NCI-H2029 treated with DMSO at 0.1 percent for 48 hours (cell line): ENCODE measurements at regions not wholly inside any gene's neighbourhood (a gene's known extent, or its start where the extent isn't known, plus 50 kb on each side); places are given as distances from the start of the nearest gene placed in this dataset.

Source experiments
- DNase-seq: peaks from one replicate; lab custom pipeline; 2025; lab: John Stamatoyannopoulos, UW

DNA sequence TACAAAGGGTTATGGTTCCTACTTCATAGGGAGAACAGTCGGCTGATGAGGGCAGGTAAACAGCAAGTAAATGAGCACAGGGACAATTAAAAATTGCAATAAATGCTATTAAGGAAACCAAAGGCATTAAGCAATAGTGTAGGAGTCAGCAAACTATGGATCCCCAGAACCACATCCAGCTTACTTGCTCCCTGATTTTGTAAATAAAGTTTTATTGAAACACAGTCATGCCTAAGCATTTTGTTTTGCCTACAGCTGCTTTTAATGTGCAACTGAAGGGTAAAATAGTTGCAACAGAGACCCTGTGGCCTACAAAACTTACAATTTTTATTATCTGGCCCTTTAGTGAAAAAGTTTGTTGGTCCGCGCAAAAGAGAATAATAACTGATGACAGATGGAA, 351.2 kb upstream of the NR2F2 start:
- DNase-seq, result no peak

DNA sequence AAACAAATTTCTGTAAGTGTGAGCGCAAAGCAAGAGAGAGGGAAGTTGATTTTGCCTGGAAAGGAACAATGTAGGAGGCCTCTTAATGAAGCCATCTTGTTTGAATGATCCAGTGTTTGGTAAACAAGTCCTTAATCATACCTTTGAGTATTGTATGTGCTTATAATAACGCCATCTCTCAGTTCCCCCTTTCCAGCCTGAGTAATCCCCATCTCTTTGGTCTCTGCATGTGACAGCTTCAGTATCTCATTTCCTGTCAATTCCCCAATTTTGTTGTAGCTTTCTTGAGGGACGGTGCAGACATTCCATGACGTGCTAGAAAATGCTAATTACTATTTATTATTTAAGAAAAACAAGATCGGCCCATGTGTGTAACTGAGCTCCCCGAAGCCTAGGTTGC, 349.3 kb upstream of the NR2F2 start:
- DNase-seq, result no peak

DNA sequence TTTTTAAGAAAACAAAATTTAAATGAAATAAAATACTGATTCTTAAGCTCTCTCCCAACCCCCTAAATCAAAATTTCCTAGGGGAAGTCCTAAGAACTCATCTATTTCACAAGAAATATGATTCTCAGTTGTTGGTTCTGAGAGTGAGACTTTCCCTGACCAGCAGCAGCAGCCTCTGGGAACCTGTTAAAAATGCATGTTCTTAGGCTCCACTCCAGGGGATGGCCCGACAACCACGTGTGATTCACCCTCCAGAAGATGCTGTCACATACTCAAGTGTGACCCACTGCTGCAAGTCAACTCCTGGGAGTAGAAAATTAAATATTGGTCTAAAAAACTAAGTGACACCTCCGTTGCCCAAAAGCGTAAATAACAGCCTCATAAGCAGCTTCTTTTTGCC, 343.2 kb upstream of the NR2F2 start:
- DNase-seq, result no peak

DNA sequence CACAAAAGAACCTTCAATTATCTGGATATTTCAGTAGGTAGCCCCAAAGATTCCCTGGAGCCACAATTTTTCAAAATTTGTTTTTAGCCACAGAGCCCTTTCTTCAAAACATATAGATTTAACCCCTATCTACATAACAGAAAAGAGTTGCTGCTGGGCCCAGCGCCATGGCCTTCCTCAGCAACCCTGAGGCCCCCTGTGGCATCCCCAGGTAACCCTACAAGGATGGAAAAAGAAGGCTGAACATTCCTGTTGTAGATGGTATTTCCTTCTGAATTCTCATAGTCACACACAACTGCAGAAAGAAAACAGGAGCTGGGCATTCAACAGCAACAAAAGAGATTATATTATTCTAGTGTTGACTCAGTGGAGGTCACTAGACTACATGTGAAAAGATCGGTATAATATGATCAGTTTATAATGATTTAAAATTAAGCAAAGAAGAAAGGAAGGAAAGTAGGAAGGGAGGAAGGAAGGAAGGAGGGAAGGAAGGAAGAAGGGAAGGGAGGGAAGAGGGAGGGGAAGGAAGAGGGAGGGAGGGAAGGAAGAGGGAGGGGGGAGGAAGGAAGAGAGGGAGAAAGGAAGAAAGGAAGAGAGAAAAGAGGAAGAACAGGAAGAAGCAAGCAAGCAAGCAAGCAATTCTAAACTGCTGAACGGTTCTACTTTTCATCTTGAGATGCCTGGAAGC, 342.5 kb upstream of the NR2F2 start:
- no peak for DNase-seq

DNA sequence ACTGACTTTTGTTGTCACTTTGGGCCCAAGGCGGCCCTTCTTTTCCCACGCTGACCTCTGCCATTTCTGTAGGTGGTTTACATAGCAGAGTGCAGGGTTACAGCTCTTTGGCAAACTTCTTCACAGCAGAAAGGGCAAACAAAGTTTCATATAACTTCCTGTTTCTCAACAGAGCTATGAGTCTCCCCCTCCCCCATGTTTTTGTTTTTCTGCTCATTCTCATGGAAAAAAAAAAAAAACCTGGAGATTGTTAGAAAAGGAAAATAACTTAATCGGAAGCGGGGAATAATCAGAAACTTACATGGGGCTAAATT, 342.0 kb upstream of the NR2F2 start:
- no peak for DNase-seq

DNA sequence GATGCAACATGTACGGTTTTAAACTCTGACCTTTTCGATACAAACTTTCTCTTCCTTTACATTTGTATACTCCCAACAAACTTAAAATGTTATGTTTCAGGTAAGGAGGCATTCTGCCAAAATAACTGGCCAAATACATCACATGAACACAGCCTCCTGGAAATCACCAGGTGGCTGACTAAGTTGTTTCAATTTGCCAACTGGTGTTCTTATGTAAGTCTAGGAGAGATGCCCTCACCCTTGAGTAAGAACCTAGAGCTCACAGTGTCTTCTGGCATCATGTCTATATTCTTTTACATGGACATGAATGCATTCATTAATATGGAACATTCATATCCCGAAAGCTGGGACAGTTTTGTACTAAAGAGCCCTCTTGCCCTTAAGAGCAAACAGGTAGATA, 341.1 kb upstream of the NR2F2 start:
- no peak for DNase-seq

DNA sequence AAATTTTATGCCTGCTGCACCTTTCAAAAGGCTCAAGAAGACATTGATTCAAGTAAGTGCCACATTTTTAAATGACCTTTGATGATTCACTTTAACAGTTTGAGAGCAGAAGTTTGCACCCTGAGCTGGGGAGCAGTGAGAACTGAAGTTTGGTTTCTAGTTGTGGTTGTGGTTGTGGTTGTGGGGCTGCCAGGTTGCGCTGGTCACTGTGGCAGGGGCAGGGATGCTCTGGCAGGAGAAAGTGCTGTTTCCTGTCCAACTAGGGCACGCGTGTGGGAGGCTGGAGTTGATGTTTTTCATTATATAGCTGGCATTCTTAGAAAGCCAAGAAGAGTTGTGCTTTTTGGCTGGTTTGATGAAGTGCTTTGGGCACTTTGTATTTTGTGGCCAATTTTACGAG, 339.7 kb upstream of the NR2F2 start:
- DNase-seq, result no peak

DNA sequence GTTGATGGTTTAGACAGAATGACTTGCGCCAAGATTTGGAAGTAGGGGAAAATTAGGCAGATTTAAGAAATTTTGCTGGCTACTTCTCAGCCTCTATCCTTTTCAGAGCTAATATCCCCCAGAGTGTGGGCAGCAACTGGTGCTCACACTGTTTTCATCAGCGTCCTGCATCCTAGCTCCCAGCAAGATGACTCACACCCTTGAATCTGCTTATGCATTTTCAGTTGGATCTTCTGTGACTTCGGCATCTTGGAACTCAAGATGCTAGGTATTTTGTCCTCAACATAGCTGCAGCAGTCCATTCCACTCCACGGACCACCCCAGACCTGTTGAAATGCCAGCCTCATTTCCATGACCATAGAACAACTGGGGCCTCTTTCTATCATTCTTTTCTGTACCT, 336.1 kb upstream of the NR2F2 start:
- no peak for DNase-seq

DNA sequence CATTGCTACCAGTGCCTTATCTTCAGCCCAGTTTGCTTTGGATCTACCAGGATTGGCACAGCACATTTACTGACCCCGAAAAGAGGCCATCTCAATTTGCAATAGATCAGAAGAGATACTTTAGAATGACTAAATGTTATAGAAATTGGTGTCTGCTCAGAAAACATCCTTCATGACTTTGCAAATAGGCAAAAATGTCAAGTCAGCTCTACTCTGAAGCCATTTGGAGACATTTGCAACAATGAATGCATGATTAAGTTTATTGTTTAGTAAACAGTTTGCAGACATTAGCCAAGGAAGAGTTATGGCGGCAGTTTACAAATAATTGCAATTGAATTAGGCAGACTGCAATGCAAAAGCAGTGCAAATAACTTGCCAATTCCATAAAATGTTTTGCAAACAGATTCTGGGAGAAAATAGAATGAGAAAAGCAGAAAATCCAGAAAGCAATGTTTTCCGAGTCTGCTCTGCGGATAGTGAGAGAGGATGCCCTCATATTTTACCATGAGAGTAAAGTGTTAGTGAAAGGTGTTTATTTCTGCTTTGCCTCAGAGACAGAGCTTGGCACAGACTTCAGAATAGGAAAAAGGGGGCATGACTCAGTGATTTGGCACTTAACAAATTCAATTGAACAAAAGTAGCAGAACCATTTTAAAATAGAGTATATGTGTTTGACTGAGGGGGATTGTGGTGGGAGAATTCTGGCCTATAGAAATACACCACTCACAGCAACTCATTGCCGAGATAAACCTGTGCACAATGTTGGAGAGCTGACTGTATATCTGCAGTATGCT, 334.9 kb upstream of the NR2F2 start:
- no peak for DNase-seq

DNA sequence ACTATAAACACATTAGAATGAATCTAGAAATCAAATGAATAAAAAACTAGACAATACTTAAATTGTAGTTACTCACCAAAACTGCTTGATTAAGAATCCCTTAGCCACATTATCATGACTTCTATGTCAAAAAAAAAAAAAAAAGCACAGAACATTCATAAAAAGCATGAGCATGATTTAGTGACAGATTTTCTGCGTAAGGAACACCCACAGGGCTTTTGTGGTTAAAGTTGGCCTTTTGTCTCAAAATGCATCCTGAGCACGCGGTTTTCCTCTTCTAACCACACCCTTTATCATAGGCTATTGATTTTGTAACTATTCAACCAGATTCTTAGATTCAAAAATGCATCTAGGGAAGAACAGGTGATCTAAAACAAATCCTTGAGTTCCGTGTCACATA, 334.0 kb upstream of the NR2F2 start:
- no peak for DNase-seq

DNA sequence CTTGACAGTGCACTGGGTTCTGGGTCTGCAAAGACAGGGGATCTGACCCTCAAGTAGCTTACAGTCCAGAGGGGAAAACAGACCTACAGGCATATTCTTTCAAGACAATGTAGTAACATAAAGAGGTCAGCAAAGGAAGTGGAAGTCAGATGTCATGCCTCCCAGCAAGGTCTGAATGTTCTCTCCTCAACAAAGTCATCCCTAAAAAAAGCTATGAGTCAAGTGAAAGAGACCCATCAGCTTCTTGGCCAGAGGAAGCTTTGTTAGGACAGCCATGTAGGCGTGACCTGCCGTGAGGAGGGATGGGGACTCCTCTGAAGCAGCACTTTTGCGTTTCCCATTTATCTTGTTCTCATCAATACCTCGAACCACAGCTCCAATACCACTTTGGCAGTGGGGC, 331.6 kb upstream of the NR2F2 start:
- DNase-seq, result no peak

DNA sequence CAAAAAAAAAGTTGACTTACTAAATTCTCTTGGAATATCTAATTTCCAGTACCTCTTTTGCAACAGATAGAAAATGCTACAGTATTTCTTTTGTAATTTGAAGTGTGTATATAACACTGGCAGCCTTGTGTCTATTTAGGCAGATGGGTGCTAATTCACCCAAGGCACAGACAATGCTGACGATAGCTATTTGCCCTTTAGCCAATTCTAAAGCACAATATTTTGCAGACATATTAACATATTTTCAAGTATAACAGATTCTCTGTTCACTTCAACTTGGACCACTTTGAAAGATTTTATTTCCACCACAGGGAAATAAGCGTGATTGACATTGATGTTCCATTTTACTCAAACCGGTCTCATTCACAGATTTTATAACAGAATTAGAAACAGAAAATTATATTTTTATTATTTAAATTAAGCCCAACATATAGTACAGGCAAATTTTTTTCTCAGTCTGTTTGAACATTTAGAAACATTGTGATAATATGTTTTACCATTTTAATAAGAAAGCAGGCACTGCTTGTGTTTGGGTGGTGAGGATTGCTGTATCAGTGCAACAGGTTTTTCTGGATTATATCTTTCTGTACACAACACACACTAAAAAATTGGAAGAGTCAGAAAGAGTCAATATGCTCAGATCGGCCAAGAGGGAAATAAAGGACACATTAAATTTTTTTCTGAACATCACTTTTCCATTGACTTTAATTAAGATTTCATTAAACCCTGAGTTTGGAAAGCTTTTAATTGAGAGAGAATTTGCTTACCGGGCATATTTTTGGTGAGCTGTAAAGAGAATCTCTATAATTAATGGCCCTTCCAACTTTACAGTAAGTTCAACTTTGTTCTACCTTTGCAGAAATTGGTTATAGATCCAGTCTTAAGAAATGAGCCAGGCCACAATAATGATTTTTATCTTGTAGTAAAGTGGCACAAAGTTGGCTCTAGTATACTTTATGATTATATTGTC, 327.3 kb upstream of the NR2F2 start:
- no peak for DNase-seq

DNA sequence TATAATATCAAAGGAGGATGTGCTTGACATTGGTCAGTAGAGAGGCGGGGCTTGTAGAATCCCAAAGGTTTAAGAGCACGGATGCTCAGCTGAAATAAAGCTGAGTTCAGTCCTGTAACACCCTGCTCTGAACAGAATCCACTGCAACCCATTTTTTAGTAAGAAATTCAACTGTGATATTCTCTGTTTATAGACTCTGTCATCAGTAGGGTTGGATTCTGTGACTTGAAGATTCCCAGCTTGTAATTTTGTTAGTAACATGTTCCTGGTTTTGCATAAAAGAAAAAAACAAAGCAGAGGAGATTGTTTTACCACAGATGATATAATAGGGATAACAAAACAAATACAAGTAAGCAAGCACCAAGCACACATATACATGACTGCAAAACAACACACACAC, 324.6 kb upstream of the NR2F2 start:
- no peak for DNase-seq

DNA sequence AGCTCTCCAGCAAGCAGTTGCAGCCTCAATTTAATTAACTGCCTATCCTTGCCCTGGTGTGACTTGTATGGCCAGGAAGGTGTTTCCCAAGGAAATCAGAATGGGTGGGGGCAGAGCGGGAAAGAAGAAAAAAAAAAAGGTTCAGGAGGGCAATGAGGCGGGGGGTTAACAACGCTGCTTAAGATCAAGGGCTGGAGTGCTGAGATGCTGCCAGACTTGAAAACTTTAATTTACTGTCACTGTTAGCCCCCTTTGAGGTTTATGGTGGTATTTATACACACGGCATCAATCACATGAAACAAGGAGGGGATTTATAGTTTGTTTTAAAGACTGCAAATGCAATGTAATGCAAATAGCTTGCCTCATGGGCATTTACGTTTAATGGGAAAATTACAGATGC, 319.4 kb upstream of the NR2F2 start:
- no peak for DNase-seq

DNA sequence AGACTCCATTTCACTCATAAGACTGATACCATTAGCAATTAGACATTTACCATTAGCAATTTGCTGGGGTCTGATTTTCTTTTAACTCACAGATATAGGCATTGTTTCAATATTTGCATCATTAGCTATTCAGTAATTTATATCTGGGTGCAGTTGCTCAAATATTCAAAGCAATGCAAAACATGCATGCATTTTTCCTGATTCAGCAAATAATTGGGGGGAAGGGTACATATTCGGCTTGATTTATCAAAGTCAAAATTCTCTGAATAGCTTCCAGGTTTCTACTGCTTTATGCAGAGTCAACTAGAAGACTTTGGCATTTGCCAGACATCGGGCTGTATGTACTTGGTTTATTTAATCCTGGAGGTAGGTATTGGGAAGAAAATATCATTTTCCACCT, 315.6 kb upstream of the NR2F2 start:
- DNase-seq, result no peak

DNA sequence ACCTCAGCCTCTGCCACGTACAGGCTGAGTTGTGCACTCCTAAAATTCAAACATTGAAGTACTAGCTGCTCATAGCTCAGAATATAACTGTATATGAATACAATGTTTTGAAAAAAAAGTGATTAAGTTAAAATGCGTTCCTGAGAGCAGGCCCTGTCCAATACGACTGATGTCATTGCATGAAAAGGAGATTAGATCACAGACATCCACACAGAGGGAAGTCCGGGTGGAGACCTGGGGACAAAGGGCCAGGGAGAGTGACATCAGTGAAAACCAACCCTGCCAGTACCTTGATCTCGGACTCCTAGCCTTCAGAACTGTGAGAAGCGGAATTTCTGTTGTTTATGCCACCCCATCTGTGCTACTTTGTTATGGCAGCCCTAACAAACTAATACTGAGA, 311.4 kb upstream of the NR2F2 start:
- no peak for DNase-seq

DNA sequence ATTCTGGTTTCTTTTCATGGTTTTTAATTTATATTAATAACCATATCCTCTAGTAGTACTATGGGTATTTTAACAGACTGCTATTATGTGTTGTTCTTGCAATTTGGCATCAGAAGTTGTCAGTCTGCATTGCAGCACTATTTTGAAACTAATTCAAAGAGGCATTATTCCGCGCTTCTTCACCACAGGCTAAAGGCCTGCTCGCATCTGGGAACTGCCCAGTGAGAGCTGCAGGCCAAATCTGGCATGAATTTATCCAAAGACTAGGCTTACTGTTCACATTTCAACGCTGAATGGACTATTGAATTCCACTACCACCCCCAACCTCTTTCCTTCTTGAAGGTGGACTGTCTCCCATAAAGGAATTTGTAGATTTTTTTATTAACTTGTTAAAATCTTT, 310.4 kb upstream of the NR2F2 start:
- no peak for DNase-seq

DNA sequence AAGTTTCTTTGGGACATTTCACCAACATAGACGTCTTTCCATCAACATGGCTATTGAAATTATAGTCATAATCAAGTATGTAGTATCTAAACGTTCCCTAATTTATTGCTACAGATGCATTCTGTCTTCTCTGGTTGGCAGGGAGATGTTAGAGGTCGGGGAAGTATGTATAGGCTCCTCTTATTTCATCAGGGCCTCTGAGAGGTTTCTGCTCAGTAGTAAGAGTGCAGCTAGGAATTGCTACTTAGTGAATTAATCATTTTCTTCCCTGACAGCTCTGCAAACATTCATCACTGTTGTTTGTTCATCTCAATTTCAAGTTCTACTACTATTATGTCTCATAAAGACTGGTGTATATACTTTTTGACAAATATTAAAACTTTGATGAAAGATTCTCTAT, 309.7 kb upstream of the NR2F2 start:
- DNase-seq, result no peak

DNA sequence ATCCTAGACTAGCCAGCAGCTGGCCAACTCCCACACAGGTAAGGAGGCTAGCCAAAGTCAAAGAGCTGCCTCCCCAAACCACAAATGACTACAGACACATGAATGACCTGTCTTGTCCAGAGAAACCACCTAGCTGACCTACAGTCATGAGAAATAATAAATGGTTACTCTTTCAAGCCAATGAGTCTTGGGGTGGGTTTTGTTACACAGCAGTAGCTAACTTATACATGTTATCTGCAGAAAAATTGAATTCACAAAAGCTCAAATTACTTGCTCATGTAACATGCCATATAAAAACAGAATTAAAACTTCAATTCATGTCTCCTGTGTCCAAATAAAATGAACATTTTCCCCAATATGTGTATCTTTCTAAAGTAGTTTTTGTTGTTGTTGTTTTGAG, 307.4 kb upstream of the NR2F2 start:
- no peak for DNase-seq

DNA sequence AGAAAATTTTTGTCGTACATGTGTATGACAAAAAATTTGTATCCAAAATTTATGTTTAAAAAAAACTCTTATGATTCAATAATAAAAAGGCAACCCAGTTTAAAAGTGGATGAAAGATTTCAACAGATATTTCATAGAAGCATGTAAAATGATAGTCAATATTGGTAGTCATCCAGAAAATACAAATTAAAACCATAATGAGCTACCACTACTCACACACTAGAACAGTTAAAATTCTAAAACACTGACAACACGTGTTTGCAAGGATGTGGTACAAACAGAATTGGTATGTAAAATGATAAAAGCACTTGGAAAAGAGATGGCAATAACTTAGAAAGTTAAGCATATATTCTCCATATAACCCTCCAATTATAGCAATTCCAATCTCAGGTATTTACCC, 303.0 kb upstream of the NR2F2 start:
- DNase-seq, result no peak

DNA sequence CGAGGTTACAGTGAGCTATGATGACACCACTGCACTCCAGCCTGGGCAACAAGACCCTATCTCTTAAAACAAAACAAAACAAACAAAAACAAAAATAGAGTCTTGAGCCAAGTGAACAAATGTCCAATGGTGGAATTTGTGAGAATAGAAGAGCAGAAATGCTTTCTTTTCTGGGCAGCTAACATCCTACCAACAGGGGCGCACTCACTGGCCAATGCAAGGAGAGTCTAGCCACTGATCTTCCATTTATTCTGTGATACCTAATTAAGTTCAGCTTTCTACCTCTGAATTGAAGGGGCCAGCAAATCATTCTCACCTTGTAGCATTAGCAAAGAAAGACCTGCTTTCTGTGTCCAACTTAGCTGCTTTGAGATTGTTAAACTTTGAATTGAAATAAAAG, 301.9 kb upstream of the NR2F2 start:
- DNase-seq, result no peak

DNA sequence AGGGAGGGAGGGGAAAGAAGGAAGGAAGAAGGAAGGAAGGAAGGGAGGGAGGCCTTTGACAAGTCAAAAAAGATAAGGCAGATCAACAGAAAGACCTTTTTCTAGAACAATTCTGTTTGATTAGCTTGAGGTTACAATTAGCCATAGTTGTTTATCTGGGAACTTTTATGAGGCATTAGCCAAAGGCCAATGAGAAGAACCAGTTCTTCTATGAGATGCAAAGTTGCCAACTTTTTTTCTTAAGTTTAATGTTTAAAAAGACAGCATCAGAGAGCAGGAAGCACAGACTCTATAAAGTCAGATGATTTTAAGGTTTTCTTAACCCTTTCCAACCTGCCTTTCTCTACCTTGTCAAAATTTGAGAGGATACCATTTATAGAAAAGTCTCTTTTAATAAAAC, 301.3 kb upstream of the NR2F2 start:
- no peak for DNase-seq
